HepG2 (cell line): ENCODE measurements at regions not wholly inside any gene's neighbourhood (a gene's known extent, or its start where the extent isn't known, plus 50 kb on each side); places are given as distances from the start of the nearest gene placed in this dataset.

Experiments
- PRPF4 ChIP-seq: fragments of 200-400 bp; formaldehyde crosslinking; IDR thresholded peaks from 2 replicates; pipeline ENCODE4 v1.6.1; 2016; ENCODE audit warnings: low read length, low read depth; ENCODE audit not compliant: poor library complexity, severe bottlenecking
- RAD21 ChIP-seq: fragments of 450-650 bp; formaldehyde crosslinking; IDR thresholded peaks from 2 replicates; pipeline ENCODE4 v1.5.0; 2020; ENCODE audit warnings: mild to moderate bottlenecking
- YY1 ChIP-seq: IDR thresholded peaks from 2 replicates; pipeline ENCODE4 v1.6.1; 2011; ENCODE audit warnings: low read length, low read depth, moderate library complexity, mild to moderate bottlenecking; ENCODE audit not compliant: insufficient read depth, insufficient replicate concordance
- ZNF670 ChIP-seq: sonication (generic); formaldehyde crosslinking; IDR thresholded peaks from 2 replicates; pipeline ENCODE4 v1.8.0; 2022; ENCODE audit warnings: mild to moderate bottlenecking, missing genetic modification reagents, borderline replicate concordance
- TF ChIP-seq, protein P1 (sequence below): sonication (generic); formaldehyde crosslinking; IDR thresholded peaks from one replicate; pipeline ENCODE4 v1.5.1; 2020; ENCODE audit warnings: mild to moderate bottlenecking, missing genetic modification reagents; ENCODE audit errors: not compliant biosample characterization
- TF ChIP-seq, protein P2 (sequence below): sonication (generic); formaldehyde crosslinking; IDR thresholded peaks from 2 replicates; pipeline ENCODE4 v1.4.0; 2020; ENCODE audit warnings: missing genetic modification reagents
- TF ChIP-seq, protein P3 (sequence below): sonication (generic); formaldehyde crosslinking; IDR thresholded peaks from 2 replicates; pipeline ENCODE4 v1.5.0; 2020; ENCODE audit warnings: mild to moderate bottlenecking, missing genetic modification reagents, moderate library complexity
- TF ChIP-seq, protein P4 (sequence below): IDR thresholded peaks from 2 replicates; pipeline ENCODE4 v1.6.1; 2012; ENCODE audit warnings: low read depth, low read length, improper control_type of control experiment
- TF ChIP-seq, protein P5 (sequence below): sonication (generic); formaldehyde crosslinking; IDR thresholded peaks from 2 replicates; pipeline ENCODE4 v1.4.0; 2020; ENCODE audit warnings: missing genetic modification reagents

DNA sequence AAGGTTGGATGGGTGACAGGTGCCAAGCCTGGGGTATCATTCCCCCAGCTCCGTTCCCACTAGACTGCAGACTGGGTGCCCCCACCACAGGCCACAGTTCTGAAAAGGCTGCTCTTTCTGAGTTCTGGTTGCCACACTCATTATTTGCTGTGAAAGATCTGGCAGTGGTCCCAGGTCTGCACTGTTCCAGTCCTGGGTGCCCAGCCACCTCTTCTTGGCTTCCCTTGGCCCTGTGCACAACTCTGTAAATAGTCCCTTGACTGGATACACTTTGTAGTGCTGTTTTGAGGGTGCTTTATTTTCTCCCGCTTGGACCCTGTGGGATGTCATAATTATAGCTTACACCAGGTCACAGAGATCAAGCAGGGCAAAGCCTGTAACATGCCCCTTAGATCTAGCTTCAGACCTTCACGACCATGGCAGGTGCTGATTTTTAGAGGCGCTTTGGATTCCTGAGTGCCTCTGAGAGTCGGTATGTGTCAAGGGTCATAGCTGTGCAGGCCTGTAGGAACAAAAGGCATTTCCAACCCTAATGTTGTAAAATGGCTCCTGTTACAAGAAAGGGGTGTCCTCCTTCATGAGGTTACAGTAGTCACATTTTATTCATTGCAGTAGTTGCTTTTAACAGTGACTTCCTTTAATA is 344.9 kb downstream of the ICE1 start:
- no peak for TF ChIP-seq PRPF4
- no peak for TF ChIP-seq ZNF670 (CRISPR knock-in tag)
- no peak for TF ChIP-seq YY1
- TF ChIP-seq, protein P1, sequence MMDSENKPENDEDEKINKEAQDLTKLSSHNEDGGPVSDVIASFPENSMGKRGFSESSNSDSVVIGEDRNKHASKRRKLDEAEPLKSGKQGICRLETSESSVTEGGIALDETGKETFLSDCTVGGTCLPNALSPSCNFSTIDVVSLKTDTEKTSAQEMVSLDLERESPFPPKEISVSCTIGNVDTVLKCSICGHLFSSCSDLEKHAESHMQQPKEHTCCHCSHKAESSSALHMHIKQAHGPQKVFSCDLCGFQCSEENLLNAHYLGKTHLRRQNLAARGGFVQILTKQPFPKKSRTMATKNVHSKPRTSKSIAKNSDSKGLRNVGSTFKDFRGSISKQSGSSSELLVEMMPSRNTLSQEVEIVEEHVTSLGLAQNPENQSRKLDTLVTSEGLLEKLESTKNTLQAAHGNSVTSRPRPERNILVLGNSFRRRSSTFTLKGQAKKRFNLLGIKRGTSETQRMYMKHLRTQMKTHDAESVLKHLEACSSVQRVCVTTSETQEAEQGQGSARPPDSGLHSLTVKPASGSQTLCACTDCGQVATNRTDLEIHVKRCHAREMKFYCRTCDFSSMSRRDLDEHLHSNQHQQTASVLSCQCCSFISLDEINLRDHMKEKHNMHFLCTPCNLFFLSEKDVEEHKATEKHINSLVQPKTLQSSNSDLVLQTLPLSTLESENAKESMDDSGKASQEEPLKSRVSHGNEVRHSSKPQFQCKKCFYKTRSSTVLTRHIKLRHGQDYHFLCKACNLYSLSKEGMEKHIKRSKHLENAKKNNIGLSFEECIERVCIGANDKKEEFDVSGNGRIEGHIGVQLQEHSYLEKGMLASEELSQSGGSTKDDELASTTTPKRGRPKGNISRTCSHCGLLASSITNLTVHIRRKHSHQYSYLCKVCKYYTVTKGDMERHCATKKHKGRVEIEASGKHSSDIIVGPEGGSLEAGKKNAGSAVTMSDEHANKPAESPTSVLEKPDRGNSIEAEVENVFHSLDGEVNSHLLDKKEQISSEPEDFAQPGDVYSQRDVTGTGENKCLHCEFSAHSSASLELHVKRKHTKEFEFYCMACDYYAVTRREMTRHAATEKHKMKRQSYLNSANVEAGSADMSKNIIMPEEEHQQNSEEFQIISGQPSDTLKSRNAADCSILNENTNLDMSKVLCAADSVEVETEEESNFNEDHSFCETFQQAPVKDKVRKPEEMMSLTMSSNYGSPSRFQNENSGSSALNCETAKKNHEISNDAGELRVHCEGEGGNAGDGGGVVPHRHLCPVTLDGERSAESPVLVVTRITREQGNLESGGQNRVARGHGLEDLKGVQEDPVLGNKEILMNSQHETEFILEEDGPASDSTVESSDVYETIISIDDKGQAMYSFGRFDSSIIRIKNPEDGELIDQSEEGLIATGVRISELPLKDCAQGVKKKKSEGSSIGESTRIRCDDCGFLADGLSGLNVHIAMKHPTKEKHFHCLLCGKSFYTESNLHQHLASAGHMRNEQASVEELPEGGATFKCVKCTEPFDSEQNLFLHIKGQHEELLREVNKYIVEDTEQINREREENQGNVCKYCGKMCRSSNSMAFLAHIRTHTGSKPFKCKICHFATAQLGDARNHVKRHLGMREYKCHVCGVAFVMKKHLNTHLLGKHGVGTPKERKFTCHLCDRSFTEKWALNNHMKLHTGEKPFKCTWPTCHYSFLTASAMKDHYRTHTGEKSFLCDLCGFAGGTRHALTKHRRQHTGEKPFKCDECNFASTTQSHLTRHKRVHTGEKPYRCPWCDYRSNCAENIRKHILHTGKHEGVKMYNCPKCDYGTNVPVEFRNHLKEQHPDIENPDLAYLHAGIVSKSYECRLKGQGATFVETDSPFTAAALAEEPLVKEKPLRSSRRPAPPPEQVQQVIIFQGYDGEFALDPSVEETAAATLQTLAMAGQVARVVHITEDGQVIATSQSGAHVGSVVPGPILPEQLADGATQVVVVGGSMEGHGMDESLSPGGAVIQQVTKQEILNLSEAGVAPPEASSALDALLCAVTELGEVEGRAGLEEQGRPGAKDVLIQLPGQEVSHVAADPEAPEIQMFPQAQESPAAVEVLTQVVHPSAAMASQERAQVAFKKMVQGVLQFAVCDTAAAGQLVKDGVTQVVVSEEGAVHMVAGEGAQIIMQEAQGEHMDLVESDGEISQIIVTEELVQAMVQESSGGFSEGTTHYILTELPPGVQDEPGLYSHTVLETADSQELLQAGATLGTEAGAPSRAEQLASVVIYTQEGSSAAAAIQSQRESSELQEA = no peak
- no peak for TF ChIP-seq RAD21 (CRISPR knock-in tag)
- TF ChIP-seq, protein P2, sequence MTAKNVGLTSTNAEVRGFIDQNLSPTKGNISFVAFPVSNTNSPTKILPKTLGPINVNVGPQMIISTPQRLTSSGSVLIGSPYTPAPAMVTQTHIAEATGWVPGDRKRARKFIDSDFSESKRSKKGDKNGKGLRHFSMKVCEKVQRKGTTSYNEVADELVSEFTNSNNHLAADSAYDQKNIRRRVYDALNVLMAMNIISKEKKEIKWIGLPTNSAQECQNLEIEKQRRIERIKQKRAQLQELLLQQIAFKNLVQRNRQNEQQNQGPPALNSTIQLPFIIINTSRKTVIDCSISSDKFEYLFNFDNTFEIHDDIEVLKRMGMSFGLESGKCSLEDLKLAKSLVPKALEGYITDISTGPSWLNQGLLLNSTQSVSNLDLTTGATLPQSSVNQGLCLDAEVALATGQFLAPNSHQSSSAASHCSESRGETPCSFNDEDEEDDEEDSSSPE (CRISPR knock-in tag) = no peak
- TF ChIP-seq, protein P3, sequence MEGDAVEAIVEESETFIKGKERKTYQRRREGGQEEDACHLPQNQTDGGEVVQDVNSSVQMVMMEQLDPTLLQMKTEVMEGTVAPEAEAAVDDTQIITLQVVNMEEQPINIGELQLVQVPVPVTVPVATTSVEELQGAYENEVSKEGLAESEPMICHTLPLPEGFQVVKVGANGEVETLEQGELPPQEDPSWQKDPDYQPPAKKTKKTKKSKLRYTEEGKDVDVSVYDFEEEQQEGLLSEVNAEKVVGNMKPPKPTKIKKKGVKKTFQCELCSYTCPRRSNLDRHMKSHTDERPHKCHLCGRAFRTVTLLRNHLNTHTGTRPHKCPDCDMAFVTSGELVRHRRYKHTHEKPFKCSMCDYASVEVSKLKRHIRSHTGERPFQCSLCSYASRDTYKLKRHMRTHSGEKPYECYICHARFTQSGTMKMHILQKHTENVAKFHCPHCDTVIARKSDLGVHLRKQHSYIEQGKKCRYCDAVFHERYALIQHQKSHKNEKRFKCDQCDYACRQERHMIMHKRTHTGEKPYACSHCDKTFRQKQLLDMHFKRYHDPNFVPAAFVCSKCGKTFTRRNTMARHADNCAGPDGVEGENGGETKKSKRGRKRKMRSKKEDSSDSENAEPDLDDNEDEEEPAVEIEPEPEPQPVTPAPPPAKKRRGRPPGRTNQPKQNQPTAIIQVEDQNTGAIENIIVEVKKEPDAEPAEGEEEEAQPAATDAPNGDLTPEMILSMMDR (CRISPR knock-in tag) = no peak
- TF ChIP-seq, protein P4, sequence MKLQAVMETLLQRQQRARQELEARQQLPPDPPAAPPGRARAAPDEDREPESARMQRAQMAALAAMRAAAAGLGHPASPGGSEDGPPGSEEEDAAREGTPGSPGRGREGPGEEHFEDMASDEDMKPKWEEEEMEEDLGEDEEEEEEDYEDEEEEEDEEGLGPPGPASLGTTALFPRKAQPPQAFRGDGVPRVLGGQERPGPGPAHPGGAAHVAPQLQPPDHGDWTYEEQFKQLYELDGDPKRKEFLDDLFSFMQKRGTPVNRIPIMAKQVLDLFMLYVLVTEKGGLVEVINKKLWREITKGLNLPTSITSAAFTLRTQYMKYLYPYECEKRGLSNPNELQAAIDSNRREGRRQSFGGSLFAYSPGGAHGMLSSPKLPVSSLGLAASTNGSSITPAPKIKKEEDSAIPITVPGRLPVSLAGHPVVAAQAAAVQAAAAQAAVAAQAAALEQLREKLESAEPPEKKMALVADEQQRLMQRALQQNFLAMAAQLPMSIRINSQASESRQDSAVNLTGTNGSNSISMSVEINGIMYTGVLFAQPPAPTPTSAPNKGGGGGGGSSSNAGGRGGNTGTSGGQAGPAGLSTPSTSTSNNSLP = no peak
- TF ChIP-seq, protein P5, sequence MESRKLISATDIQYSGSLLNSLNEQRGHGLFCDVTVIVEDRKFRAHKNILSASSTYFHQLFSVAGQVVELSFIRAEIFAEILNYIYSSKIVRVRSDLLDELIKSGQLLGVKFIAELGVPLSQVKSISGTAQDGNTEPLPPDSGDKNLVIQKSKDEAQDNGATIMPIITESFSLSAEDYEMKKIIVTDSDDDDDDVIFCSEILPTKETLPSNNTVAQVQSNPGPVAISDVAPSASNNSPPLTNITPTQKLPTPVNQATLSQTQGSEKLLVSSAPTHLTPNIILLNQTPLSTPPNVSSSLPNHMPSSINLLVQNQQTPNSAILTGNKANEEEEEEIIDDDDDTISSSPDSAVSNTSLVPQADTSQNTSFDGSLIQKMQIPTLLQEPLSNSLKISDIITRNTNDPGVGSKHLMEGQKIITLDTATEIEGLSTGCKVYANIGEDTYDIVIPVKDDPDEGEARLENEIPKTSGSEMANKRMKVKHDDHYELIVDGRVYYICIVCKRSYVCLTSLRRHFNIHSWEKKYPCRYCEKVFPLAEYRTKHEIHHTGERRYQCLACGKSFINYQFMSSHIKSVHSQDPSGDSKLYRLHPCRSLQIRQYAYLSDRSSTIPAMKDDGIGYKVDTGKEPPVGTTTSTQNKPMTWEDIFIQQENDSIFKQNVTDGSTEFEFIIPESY (CRISPR knock-in tag) = no peak
